GM21528 (cell line): ENCODE measurements at regions not wholly inside any gene's neighbourhood (a gene's known extent, or its start where the extent isn't known, plus 50 kb on each side); places are given as distances from the start of the nearest gene placed in this dataset.

Experiments used
- ATAC-seq: cut with Tn5 transposase; IDR thresholded peaks from one replicate; pipeline ENCODE4 v1.9.1; 2021; ENCODE audit warnings: mild to moderate bottlenecking, moderate library complexity; ENCODE audit not compliant: unreplicated experiment, low FRiP score

- no peak for ATAC-seq
These were observed 54.8 kb upstream of the DLG1 start for GRCh38 chr3:197353001-197353866.

GRCh38 chr3:197352382-197352781, 54.0 kb upstream of the DLG1 start:
- ATAC-seq = no peak

GRCh38 chr3:197350446-197350845, 52.0 kb upstream of the DLG1 start:
- ATAC-seq = no peak

GRCh38 chr3:197349368-197349767, 51.0 kb upstream of the DLG1 start:
- no peak for ATAC-seq
